Stomach (tissue), 4 donors: ENCODE measurements at regions not wholly inside any gene's neighbourhood (a gene's known extent, or its start where the extent isn't known, plus 50 kb on each side); places are given as distances from the start of the nearest gene placed in this dataset.

Source experiments
- CTCF ChIP-seq, 7 experiments: fragments of 450-650 bp in 4 of 7; fragments of 200-600 bp in 3 of 7; sonication (generic) in 3 of 7; IDR thresholded peaks; one replicate each; pipeline ENCODE4 v1.5.1; 2016 to 2019; ENCODE audit warnings: antibody characterized with exemption in 7 of 7, control low read depth in 2 of 7, mild to moderate bottlenecking in 1 of 7
- POLR2A ChIP-seq, 4 donors: fragments of 450-650 bp; IDR thresholded peaks; one replicate each; pipeline ENCODE4 v1.6.1; 2016; ENCODE audit warnings: antibody characterized with exemption in 4 of 4, control low read depth in 2 of 4, mild to moderate bottlenecking in 1 of 4, moderate library complexity in 1 of 4
- POLR2AphosphoS5 ChIP-seq, 3 donors: sonication (generic); formaldehyde crosslinking; IDR thresholded peaks; one replicate each; pipeline ENCODE4 v1.6.1; 2016; ENCODE audit warnings: antibody characterized with exemption in 3 of 3

- no peak for TF ChIP-seq CTCF (IDR thresholded peaks at IDR 0.05)
- TF ChIP-seq POLR2AphosphoS5 (IDR thresholded peaks at IDR 0.05) = no peak
- no peak for TF ChIP-seq POLR2A (IDR thresholded peaks at IDR 0.05)
Observed at GRCh38 chr20:10793766-10794165, 120.0 kb upstream of the JAG1 start.
